HG03095 (cell line): ENCODE measurements at regions not wholly inside any gene's neighbourhood (a gene's known extent, or its start where the extent isn't known, plus 50 kb on each side); places are given as distances from the start of the nearest gene placed in this dataset.

Experiments
- ATAC-seq: cut with Tn5 transposase; IDR thresholded peaks from one replicate; pipeline ENCODE4 v1.9.1; 2021; ENCODE audit warnings: moderate library complexity; ENCODE audit not compliant: unreplicated experiment

- no peak for ATAC-seq
Observed at GRCh38 chr4:18242919-18243693, 221.6 kb upstream of the LCORL start.

GRCh38 chr4:18241727-18242126 lies 220.2 kb upstream of the LCORL start:
- ATAC-seq, result no peak

GRCh38 chr4:18234108-18234507 lies 212.6 kb upstream of the LCORL start:
- ATAC-seq, result no peak

- no peak for ATAC-seq
Observed at GRCh38 chr4:18231726-18232125, 210.2 kb upstream of the LCORL start.

GRCh38 chr4:18227880-18228279 lies 206.3 kb upstream of the LCORL start:
- no peak for ATAC-seq

GRCh38 chr4:18214411-18215055 lies 193.0 kb upstream of the LCORL start:
- no peak for ATAC-seq

GRCh38 chr4:18213576-18214198 lies 192.1 kb upstream of the LCORL start:
- no peak for ATAC-seq

- ATAC-seq, result no peak
Observed at GRCh38 chr4:18209448-18209847, 187.9 kb upstream of the LCORL start.

- ATAC-seq, result no peak
Observed at GRCh38 chr4:18203966-18204365, 182.4 kb upstream of the LCORL start.

- no peak for ATAC-seq
Observed at GRCh38 chr4:18202486-18202885, 180.9 kb upstream of the LCORL start.

- ATAC-seq, result no peak
Observed at GRCh38 chr4:18201885-18202284, 180.3 kb upstream of the LCORL start.

GRCh38 chr4:18198653-18199052 lies 177.1 kb upstream of the LCORL start:
- ATAC-seq, result no peak

GRCh38 chr4:18197467-18197866 lies 175.9 kb upstream of the LCORL start:
- ATAC-seq, result no peak

- ATAC-seq, result no peak
Observed at GRCh38 chr4:18194278-18194677, 172.7 kb upstream of the LCORL start.

- no peak for ATAC-seq
Observed at GRCh38 chr4:18192901-18193300, 171.3 kb upstream of the LCORL start.

- ATAC-seq, result no peak
Observed at GRCh38 chr4:18185491-18185890, 163.9 kb upstream of the LCORL start.

- no peak for ATAC-seq
Observed at GRCh38 chr4:18180892-18181291, 159.3 kb upstream of the LCORL start.

GRCh38 chr4:18180122-18180521 lies 158.6 kb upstream of the LCORL start:
- no peak for ATAC-seq

- ATAC-seq, result no peak
Observed at GRCh38 chr4:18171896-18172295, 150.3 kb upstream of the LCORL start.

- ATAC-seq, result no peak
Observed at GRCh38 chr4:18167831-18168230, 146.3 kb upstream of the LCORL start.

- no peak for ATAC-seq
Observed at GRCh38 chr4:18166925-18167324, 145.4 kb upstream of the LCORL start.

GRCh38 chr4:18162453-18162852 lies 140.9 kb upstream of the LCORL start:
- no peak for ATAC-seq
